DOHH2 (cell line): ENCODE measurements at regions not wholly inside any gene's neighbourhood (a gene's known extent, or its start where the extent isn't known, plus 50 kb on each side); places are given as distances from the start of the nearest gene placed in this dataset.
"Not testable (repeated sequence)": the region's sequence is repeated elsewhere in the genome, so short reads cannot be mapped to it uniquely, and the experiment has no call there.

ENCODE experiments used
- H3F3A ChIP-seq: fragments of 200-600 bp; sonication (generic), shearing (Covaris generic); 2 replicates; pipeline ENCODE4 v1.6.0; 2016; ENCODE audit warnings: antibody characterized with exemption, mild to moderate bottlenecking; ENCODE audit not compliant: control insufficient read depth, insufficient read depth
- H3K27ac ChIP-seq: fragments of 200-600 bp; sonication (generic); 2 replicates; pipeline ENCODE4 v1.5.1; 2014; ENCODE audit warnings: low read depth, mild to moderate bottlenecking, low read length, moderate library complexity
- H3K27me3 ChIP-seq: fragments of 200-600 bp; sonication (generic); 2 replicates; pipeline ENCODE4 v1.6.1; 2014; ENCODE audit warnings: mild to moderate bottlenecking, low read length, mixed read lengths; ENCODE audit not compliant: control insufficient read depth
- H3K36me3 ChIP-seq: fragments of 200-600 bp; sonication (generic); 2 replicates; pipeline ENCODE4 v1.6.1; 2014; ENCODE audit warnings: mild to moderate bottlenecking, low read length, moderate library complexity, mixed read lengths; ENCODE audit not compliant: control insufficient read depth
- H3K4me1 ChIP-seq: fragments of 200-600 bp; sonication (generic); 2 replicates; pipeline ENCODE4 v1.6.1; 2014; ENCODE audit warnings: mild to moderate bottlenecking, low read length, mixed read lengths; ENCODE audit not compliant: control insufficient read depth
- H3K4me2 ChIP-seq: fragments of 200-600 bp; sonication (generic); 2 replicates; pipeline ENCODE4 v1.6.0; 2014; ENCODE audit warnings: mild to moderate bottlenecking, low read length, moderate library complexity
- H3K4me3 ChIP-seq: fragments of 200-600 bp; sonication (generic); 2 replicates; pipeline ENCODE4 v1.5.1; 2014; ENCODE audit warnings: mild to moderate bottlenecking, low read length, mixed read lengths
- H3K79me2 ChIP-seq: fragments of 200-600 bp; sonication (generic); 2 replicates; pipeline ENCODE4 v1.6.1; 2014; ENCODE audit warnings: mild to moderate bottlenecking, low read length, mixed read lengths; ENCODE audit not compliant: control insufficient read depth
- H3K9me2 ChIP-seq: fragments of 200-600 bp; sonication (generic); replicated peaks from 2 replicates; pipeline ENCODE4 v1.6.1; 2014; ENCODE audit warnings: mild to moderate bottlenecking, low read length, mixed read lengths; ENCODE audit not compliant: control insufficient read depth
- H3K9me3 ChIP-seq: fragments of 200-600 bp; sonication (generic); 2 replicates; pipeline ENCODE4 v1.6.1; 2014; ENCODE audit warnings: antibody characterized with exemption, low read length, mixed read lengths; ENCODE audit not compliant: control insufficient read depth, insufficient read depth
- H4K20me1 ChIP-seq: fragments of 200-600 bp; sonication (generic); 2 replicates; pipeline ENCODE4 v1.6.0; 2014; ENCODE audit warnings: low read depth, mild to moderate bottlenecking, antibody characterized with exemption, low read length, moderate library complexity; ENCODE audit not compliant: control insufficient read depth, insufficient read depth
- EZH2phosphoT487 ChIP-seq: fragments of 200-600 bp; sonication (generic); IDR thresholded peaks from 2 replicates; pipeline ENCODE4 v1.6.1; 2017; ENCODE audit warnings: borderline replicate concordance, mild to moderate bottlenecking, antibody characterized with exemption, low read length, moderate library complexity, mixed read lengths
- TF ChIP-seq, protein P1 (sequence below): fragments of 200-600 bp; sonication (generic); IDR thresholded peaks from one replicate; pipeline ENCODE4 v1.5.1; 2014; ENCODE audit warnings: antibody characterized with exemption, mild to moderate bottlenecking, low read depth, low read length; ENCODE audit not compliant: poor library complexity, severe bottlenecking

DNA sequence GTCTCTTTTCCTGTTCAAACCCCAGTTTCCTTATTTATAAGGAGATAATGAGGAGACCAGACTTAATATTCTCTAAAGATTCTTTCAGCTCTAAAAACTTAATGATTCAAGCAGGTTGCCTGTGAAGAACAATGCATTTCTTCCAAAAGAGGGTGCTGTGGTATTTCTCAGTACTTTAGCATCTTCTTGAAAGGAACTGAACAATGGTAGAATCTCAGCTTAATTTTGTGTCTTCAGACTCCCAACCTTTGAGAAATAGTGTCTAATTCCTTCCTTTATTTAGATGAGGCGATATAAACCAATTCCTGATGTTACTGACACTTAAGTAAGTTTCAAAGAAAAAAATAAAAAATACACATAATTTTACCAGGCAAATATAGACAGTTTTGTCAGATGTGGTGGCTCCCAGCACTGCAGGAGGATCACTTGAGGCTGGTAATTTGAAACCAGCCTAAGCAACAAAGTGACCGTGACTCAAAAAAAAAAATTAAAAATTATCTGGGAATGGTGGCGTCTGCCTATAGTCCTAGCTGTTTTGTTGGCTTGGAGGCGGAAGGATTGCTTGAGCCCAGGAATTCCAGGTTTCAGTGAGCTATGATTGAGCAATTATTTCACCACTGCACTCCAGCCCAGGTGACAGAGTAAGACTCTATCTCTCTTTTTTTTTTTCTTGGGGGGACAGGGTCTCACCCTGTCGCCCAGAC, 76.9 kb upstream of the PSMA6 start:
- H3K36me3 ChIP-seq, result no peaks in the 10 kb centered on the region
- no peaks in the 10 kb centered on the region for H4K20me1 ChIP-seq
- H3K4me2 ChIP-seq, result no peak overlapping the region
- H3K9me3 ChIP-seq, result no peaks in the 10 kb centered on the region
- H3K27me3 ChIP-seq, result no peaks in the 10 kb centered on the region
- H3F3A ChIP-seq, result no peaks in the 10 kb centered on the region
- H3K27ac ChIP-seq, result no peak overlapping the region
- H3K4me3 ChIP-seq, result no peak overlapping the region
- no peaks in the 10 kb centered on the region for H3K9me2 ChIP-seq
- H3K79me2 ChIP-seq, result no peaks in the 10 kb centered on the region
- TF ChIP-seq, protein P1, sequence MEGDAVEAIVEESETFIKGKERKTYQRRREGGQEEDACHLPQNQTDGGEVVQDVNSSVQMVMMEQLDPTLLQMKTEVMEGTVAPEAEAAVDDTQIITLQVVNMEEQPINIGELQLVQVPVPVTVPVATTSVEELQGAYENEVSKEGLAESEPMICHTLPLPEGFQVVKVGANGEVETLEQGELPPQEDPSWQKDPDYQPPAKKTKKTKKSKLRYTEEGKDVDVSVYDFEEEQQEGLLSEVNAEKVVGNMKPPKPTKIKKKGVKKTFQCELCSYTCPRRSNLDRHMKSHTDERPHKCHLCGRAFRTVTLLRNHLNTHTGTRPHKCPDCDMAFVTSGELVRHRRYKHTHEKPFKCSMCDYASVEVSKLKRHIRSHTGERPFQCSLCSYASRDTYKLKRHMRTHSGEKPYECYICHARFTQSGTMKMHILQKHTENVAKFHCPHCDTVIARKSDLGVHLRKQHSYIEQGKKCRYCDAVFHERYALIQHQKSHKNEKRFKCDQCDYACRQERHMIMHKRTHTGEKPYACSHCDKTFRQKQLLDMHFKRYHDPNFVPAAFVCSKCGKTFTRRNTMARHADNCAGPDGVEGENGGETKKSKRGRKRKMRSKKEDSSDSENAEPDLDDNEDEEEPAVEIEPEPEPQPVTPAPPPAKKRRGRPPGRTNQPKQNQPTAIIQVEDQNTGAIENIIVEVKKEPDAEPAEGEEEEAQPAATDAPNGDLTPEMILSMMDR, result peak; percentile 28
- TF ChIP-seq EZH2phosphoT487, result no peak
- H3K4me1 ChIP-seq, result no peaks in the 10 kb centered on the region

DNA sequence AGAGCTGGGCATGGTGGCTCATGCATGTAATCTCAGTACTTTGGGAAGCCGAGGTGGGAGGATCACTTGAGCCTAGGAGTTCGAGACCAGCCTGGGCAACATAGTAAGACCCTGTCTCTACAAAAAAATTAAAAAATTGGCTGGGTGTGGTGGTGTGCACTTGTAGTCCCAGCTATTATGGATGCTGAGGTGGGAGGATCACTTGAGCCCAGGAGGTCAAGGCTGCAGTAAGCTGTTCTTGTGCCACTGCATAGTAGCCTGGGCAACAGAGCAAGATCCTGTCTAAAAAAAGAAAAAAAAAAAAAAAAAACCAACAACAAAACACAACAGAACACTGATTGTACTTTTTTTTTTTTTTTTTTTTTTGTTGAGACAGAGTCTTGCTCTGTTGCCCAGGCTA, 74.0 kb upstream of the PSMA6 start:
- not testable (repeated sequence) for H3K4me2 ChIP-seq, H3K27me3 ChIP-seq, H3K4me1 ChIP-seq, H3K9me3 ChIP-seq, H3K4me3 ChIP-seq, H4K20me1 ChIP-seq, H3F3A ChIP-seq, H3K27ac ChIP-seq, H3K79me2 ChIP-seq, H3K9me2 ChIP-seq, H3K36me3 ChIP-seq

DNA sequence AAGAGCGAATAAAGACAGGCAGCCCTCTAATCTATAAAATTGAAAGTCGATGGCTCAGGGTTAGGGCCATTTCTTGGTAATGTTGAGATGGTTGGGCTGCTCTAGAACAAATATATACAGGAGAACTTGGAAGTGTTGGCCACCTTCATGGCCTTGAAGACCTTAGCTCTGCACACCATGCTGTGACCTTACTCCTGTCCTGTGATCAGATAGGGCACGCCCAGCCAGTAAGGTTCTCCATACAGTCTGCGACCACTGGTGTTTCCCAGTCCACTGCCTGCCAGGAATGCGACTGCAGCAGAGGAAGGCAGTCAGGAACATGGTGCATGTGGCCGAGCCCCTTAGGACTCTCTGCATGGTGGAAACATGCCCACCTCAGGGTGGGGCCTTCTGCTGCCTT, 73.2 kb upstream of the PSMA6 start:
- no peaks in the 10 kb centered on the region for H3K36me3 ChIP-seq
- H3K4me3 ChIP-seq, result no peak overlapping the region
- H3K27me3 ChIP-seq, result no peaks in the 10 kb centered on the region
- no peaks in the 10 kb centered on the region for H4K20me1 ChIP-seq
- no peaks in the 10 kb centered on the region for H3K9me3 ChIP-seq
- H3K4me1 ChIP-seq, result no peaks in the 10 kb centered on the region
- TF ChIP-seq EZH2phosphoT487, result no peak
- TF ChIP-seq, protein P1, result no peak
- H3F3A ChIP-seq, result no peaks in the 10 kb centered on the region
- no peaks in the 10 kb centered on the region for H3K79me2 ChIP-seq
- H3K9me2 ChIP-seq, result no peaks in the 10 kb centered on the region
- H3K4me2 ChIP-seq, result no peak overlapping the region
- no peak overlapping the region for H3K27ac ChIP-seq

DNA sequence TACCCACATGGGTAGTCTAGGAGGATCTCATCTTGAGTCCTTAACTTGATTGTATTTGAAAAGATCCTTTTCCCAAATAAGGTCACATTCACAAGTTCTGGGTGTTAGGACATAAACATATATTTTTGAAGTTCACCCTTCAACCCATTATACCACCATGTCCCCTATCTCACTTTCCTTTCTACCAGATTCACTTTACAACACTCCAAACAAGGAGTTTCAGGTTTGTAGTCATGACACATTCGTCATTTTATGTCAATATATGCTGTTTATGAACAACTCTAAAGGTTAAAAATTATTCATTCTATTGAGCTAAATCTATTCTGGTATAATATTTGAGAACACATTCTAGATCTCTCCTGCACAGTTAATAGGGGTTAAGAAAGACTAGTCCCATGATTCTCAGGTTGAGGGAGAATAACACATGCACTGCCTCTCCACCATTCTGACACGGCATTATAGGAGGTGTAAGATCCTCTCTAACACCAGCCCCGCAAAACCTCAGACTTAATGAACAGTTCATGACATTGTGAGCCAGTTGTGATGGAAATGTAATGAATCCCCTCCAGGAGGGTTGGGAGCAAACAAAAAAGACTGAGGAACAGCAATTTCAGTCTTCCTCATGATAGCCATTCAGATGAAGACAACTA, 72.0 kb upstream of the PSMA6 start:
- Histone ChIP-seq H3K4me1 (no peaks in the 10 kb centered on the region), H3K4me3 (no peak overlapping the region), H4K20me1 (no peaks in the 10 kb centered on the region), H3F3A (no peaks in the 10 kb centered on the region), H3K4me2 (no peak overlapping the region), H3K79me2 (no peaks in the 10 kb centered on the region), H3K36me3 (no peaks in the 10 kb centered on the region), H3K9me2 (no peaks in the 10 kb centered on the region), H3K9me3 (no peaks in the 10 kb centered on the region), H3K27ac (no peak overlapping the region), H3K27me3 (no peaks in the 10 kb centered on the region)
- TF ChIP-seq EZH2phosphoT487, result no peak
- TF ChIP-seq, protein P1, result no peak
